Activated CD4-positive, alpha-beta T cell treated with anti-CD3 and anti-CD28 coated beads, Interleukin-10, Interleukin-2, amounts not matched to agents 100 ng/mL and 50 ng/mL, durations not matched to agents 16 hours and 8 hours (primary cell): ENCODE measurements at regions not wholly inside any gene's neighbourhood (a gene's known extent, or its start where the extent isn't known, plus 50 kb on each side); places are given as distances from the start of the nearest gene placed in this dataset.
"Not testable (repeated sequence)": the region's sequence is repeated elsewhere in the genome, so short reads cannot be mapped to it uniquely, and the experiment has no call there.

Experiments
- DNase-seq: peaks from one replicate; pipeline ENCODE4 v3.0.0-alpha.2; 2020

DNA sequence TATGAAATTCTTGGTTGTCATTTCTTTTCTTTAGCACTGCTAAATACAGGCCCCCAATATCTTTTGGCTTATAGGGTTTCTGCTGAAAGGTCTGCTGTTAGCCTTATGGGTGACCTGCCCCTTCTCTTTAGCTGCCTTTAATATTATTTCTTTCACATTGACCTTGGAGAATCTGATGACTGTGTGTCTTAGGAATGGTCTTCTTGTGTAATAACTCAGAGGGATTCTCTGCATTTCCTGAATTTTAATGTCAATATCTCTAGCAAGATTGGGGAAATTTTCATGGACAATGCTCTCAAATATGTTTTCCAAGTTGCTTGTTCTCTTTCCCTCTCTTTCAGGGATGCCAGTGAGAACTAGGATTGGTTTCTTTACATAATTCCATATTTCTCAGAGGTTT lies 292.4 kb downstream of the SLC7A11 start:
- no peak for DNase-seq

DNA sequence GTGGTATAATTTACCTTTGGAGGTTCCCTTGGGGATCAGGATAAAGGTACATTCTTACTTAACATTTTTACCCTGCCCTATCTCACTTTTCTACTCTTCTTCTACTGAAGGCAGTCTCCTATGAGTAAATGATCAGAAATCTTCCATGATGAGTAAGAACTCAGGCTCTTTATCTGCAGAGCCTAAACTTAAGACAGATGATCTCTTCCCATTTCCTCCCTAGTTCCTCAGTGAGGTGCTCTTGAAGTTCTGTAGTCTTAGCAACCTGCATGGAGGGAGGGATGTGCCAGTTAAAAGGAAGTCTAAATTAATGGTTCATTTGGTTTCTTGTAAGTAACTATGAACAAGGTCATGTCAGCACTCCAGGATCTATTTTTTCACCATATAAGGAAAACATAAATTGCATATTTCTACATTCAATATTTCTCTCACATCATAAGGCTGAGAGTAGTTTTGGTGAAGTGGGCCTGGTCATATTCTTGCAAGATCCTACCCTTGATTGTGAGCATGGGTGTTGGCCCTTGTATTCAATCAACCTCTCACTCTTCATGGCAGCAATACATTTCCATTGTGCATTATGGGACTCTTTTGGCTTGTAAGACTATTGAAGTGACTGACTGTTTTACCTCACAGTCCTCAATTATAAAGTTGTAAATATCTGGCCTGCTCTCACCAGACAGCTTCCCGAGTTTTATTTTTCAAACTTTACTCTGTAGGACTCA lies 295.5 kb downstream of the SLC7A11 start:
- DNase-seq = no peak

DNA sequence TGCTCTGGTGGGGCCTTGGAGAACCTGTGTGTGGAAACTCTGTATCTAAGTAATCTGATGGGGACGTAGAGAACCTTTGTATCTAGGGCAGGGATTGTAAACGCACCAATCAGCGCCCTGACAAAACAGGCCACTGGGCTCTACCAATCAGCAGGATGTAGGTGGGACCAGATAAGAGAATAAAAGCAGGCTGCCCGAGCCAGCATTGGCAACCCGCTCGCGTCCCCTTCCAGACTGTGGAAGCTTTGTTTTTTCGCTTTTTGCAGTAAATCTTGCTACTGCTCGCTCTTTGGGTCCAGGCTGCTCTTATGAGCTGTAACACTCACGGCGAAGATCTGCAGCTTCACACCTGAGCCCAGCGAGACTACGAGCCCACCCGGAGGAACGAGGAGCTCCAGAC lies 299.3 kb downstream of the SLC7A11 start:
- DNase-seq = not testable (repeated sequence)

DNA sequence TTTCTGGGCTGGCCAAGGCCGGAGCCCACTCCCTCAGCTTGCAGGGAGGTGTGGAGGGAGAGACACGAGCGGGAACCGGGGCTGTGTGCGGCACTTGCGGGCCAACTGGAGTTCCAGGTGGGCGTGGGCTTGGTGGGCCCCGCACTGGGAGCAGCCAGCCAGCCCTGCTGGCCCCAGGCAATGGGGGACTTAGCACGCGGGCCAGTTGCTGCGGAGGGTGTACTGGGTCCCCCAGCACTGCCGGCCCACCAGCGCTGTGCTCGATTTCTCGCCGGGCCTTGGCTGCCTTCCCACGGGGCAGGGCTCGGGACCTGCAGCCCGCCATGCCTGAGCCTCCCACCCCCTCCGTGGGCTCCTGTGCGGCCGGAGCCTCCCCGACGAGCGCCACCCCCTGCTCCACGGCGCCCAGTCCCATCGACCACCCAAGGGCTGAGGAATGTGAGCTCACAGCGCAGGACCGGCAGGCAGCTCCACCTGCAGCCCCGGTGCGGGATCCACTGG lies 300.1 kb downstream of the SLC7A11 start:
- DNase-seq = not testable (repeated sequence)

DNA sequence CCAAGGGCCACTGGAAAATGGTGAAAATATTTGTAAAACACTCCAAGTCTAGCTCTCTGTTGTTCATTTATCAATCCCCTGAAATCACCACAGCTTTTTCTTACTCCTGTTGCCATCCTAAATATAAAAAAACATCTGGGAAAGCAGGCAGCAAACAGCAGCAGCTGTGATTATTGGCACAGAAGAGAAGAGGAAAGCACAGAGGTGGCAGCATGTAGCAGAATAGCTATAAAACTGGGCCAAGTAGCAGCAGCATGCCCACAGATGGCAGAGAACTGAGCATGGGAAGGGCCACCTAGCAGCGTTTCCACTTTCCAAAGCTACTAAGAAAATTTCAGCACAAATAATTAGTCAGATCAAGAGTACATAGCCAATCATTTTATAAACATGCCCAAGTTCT lies 307.2 kb downstream of the SLC7A11 start:
- no peak for DNase-seq

DNA sequence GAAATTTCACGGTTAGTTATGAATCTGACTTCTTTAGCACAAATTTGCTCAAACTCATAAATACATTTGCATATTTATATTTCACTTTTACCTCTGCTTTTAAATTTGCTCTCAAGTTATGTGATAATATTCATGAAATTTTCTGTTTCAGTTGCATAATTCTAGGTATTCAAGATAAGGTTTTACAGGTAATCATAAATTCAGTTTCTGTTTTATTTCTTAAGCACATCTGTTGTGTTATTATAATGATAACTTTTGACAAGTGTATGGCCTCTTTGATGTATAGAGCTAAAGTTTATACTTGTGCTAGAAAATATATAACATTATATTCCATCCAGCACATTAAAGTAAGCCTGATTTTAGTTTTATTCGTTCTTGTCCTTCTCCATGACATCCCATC lies 308.1 kb downstream of the SLC7A11 start:
- DNase-seq = no peak

DNA sequence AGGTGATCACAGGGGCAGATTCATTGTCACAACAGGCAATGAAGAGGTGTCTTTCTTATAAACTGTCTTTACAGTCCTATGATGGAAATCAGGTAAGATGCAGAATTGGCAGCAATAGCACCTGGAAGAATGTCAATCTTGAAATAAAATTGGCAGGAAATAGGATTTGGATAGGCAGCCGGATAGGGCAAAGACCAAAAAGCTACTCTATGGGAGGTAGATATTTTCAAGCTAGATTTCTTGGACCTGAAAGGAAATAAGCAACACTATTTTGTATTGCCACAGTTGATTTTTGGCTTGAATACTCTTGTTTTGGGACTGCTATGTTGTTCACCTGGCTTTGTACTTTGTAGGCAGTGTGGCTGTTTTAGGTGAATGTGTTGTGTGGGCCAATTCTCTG lies 314.2 kb downstream of the SLC7A11 start:
- DNase-seq = no peak

DNA sequence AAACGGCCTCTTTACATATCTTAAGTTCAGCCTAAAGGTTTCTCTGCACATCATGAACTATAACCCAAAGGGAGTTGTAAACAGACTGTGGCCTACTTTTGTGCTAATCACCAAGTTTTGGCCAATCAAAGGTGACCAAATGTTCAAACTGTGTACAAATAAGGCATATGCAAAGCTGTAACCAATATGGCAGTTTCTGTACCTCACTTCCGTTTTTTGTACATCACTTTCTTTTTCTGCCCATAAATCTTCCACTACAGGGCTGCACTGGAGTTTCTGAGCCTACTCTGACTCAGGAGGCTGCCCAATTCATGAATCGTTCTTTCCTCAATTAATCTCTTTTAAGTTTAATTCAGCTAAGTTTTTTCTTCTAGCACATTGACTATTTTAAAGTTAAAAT lies 318.7 kb downstream of the SLC7A11 start:
- DNase-seq = no peak

DNA sequence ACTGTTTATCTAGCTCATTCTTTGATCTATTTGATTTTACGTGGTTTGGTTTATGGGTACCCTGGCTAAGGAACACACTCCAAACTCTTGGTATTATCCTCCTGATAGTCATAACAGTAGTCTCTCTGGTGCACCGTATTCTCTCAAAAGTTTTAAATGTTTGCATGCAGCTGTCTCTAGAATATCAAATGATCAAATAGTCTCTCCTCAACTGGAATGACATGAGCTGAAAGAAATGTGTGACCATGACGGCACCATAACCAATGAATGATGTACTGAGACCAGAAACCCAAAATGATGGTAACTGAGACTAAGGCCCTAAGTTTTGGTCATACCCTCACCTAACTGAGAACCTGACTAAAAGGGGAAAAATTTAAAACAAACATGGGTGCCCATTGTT lies 319.4 kb downstream of the SLC7A11 start:
- no peak for DNase-seq

DNA sequence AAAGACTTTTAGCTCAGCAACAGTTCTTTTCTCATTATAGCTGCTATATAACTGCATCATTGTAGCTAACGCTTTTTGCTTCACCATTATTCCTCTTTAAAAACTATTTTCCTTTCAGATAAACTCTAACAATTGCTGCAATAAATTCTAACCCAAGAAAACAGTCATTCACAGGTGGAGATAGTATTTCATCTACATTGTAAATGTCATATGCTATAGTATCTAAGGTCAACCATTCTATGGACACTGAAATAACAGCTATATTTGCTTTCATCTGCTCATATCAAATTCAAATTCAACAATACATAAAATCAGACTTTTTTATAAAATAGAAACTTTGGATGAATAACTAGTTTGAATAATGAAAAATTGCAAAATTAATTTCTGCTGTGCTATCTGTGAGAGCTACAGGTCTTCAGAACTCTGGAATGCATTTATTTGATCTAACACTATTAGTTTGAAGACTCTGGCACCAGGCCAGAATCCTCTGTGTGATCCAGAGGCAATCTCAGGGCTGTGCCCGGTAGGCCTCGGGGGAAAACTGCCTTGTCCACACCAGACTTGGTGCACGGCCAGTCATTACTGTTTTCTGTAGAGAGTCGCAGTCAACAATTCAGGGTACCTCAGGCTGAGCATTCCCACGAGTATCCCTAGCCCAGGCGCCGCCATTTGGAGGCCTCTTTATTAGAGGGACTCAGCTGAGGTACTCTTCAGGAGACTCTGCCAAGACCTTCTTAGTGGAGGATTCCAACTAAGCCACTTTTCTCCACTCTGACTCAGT lies 332.4 kb downstream of the SLC7A11 start:
- no peak for DNase-seq

DNA sequence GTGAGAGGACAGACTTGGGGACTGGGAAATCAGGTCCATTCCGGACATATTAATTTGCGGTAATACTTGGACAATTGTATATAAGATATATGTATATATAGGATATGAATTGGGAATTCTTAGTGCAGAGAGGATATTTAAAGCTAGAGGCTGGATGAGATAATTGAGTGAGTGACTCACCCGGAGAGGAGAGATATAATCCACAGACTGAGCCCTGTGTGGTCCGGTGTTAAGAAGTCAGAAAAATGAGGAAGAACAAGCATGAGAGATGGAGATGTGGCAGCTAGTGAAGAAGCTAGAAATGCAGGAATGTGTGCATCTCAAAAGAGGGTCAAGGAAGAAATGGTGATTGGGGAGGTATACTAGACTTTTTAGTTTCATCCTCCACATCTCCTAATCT lies 336.2 kb downstream of the SLC7A11 start:
- DNase-seq = no peak

DNA sequence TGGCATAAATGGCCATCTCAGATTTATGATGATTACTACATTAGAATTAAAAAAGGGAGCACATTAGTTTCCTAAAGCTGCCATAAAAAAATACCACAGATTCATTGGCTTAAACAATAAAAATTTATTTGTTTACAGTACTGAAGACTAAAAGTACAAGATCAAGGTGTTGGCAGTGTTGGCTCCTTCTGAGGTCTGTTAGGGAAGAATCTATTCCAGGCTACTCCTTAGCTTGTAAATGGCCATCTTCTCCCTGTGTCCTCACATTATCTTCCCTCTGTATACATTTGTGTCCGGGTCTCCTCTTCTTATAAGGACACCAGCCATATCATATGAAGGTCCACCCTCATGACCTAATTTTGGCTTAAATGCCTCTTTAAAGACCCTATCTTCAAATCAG lies 341.0 kb downstream of the SLC7A11 start:
- no peak for DNase-seq

DNA sequence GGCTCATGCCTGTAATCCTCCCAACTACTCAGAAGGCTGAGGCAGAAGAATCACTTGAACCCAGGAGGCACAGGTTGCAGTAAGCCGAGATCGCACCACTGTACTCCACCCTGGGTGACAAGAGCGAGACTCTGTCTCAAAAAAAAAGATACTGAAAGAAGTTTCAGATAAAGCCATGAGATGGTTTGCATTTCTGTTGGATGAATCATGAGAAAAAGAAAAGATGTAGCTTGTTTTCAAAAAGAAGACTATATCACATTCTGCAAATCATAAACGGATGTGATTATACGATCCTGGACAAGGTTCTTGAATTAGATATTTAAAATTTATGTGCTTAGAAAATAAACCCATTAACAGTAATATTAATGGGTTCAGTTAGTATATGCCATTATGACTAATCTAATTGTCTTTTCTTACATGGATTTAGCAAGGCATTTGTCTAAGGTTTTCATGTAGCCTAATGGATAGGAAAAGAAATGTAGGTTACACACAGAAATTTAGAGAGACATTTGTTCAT lies 345.9 kb downstream of the SLC7A11 start:
- no peak for DNase-seq

DNA sequence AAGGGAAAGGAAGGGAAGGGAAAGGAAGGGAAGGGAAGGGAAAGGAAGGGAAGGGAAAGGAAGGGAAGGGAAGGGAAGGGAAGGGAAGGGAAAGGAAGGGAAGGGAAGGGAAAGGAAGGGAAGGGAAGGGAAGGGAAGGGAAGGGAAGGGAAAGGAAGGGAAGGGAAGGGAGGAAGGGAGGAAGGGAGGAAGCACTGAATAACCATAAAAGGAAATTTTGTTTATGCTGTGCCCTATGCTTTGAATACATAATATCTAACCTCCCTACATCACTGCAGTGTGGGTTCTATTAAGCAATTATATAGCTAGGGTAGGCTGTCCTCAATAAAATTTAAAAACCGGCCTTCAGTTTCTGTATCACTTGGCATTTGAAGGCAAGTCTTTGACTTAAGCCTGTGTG lies 346.6 kb downstream of the SLC7A11 start:
- not testable (repeated sequence) for DNase-seq

DNA sequence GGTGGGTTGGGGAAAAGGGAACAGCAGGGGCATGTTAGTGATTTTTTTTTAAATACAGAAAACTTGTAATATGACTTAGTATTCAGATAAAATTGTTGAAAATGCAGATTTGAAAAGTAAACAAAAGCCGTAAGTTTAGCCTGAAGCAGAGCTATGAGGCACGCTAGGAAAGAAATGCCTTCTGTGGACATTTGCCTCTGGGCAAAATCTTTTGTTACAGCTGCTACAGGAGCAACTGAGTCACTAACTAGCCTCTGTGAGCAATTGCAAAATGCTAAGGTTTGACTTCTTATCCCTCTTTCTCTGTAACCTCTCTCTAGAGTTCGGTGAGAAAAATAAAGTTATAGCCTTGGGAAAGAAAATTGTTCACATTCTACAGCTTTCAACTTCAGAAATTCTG lies 350.0 kb downstream of the SLC7A11 start:
- DNase-seq = no peak

DNA sequence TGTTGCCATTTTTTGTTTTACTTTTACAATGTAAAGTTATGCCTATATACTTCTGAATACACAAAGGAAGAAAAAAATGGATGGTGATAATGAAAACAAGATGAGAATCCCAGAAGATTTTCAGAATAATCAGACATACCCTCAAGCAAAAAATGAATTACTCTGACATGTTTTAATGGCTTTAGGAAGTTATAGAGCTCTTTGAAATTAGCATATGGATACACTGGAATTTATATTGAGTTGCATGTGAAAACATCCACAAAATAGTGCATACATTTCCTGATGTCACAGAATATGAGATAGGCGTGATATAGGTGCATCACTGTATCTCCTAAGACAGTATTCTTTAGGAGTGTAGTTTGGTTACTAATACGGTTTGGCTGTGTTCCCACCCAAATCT lies 351.3 kb downstream of the SLC7A11 start:
- DNase-seq = no peak

DNA sequence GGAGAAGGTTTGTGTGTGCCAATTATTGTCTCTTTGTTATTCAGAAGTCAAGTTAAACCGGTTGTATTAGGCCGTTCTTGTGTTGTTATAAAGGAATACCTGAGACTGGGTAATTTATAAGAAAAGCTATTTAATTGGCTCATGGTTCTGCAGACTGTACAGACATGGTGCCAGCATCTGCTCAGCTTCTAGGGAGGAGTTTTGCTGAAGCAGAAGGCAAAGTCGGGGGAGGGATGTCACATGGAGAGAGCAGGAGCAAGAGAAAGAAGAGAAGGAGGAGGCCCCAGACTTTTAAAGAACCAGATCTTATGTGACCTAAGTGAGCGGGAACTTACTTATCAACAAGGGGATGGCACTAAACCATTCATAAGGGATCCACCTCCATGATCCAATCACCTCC lies 349.3 kb upstream of the PCDH18 start:
- DNase-seq = no peak

DNA sequence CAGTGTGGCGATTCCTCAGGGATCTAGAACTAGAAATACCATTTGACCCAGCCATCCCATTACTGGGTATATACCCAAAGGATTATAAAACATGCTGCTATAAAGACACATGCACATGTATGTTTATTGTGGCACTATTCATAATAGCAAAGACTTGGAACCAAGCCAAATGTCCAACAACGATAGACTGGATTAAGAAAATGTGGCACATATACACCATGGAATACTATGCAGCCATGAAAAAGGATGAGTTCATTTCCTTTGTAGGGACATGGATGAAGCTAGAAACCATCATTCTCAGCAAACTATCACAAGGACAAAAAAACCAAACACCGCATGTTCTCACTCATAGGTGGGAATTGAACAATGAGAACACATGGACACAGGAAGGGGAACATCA lies 335.8 kb upstream of the PCDH18 start:
- DNase-seq = not testable (repeated sequence)

DNA sequence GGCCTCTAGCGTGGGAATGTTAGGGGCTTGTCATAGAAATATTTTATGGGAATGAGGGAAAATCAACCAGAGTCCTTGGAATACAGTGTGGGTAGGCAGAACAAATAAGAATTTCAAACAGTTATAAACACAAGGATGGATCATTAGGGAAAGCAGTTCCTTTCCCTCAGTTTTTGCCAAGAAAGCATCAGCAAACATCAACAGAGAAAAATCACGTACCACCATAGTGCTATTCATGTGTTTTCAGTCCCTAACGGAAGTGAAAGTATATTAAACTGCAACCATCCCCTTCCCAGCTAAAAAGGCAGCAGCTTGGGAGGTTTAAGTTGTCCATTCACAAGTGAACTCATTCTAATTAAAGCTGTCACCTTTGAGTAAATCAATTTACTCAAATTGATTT lies 334.4 kb upstream of the PCDH18 start:
- no peak for DNase-seq

DNA sequence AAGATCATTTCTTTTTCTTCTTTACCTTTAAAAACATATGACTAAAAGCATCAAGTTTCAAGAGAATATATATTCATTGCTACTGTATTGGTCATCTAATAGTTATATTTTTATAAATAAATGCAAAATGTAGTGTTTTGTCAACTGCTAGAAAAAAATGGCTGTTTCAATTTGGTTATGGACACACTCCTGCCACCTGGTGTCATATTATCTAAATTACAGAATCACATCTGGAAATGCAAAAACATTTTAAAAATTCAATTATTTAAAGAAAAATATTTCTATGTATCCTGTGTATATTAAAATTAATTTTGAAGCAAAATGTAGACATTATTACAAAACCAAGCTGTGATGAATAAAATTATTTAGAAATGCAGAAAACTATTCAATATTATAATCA lies 329.4 kb upstream of the PCDH18 start:
- peak; percentile 2 for DNase-seq

DNA sequence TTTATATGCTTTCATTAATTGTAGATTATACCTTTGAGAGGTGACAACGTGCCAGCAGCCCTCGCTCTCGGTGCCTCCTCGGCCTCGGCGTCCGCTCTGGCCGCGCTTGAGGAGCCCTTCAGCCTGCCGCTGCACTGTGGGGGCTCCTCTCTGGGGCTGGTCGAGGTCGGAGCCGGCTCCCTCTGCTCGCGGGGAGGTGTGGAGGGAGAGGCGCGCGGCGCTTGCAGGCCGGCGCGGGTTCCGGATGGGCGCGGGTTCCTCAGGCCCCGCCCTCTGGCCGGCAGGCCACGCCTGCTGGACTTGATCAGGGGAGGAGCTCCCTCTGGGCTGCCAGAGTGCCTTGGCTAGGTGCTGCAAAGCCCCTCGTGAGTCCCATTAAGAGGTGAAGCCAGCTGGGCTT lies 321.1 kb upstream of the PCDH18 start:
- DNase-seq = no peak

DNA sequence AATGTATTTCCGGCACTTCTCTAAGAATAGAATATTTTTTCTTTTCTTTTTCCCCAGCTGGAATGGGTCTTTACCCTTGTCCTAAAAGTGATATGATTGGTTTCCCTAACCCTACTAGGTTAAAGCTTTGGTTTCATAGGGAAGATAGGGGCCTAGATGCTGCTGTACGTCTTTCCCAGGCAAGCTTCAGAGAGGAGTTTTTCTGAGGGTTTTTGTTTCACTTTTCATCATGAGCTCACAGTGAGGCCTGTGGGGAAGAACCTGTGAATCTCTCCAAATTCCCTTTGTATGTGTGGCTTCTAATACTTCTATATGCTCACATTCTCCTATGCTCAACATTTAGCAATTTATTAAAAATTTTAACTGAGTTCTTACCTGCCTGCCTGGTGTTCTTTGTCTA lies 320.0 kb upstream of the PCDH18 start:
- no peak for DNase-seq

DNA sequence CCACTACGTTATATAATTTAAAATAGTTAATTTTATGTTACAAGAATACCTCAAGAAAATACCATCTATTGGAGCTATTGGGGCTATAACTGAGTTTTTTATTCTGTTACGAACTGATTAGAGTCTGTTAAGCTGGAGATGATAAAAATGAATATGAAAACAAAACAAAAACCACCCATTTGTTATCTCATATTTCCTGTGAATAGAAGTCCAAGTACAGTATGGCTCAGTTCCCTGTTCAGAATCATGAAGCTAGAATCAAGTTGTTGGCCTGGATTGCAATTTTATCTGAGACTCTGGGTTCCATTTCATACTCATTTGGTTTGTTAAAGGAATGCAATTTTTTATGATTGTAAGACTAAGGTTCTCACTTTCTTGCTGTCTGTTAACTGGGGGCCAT lies 319.1 kb upstream of the PCDH18 start:
- no peak for DNase-seq

DNA sequence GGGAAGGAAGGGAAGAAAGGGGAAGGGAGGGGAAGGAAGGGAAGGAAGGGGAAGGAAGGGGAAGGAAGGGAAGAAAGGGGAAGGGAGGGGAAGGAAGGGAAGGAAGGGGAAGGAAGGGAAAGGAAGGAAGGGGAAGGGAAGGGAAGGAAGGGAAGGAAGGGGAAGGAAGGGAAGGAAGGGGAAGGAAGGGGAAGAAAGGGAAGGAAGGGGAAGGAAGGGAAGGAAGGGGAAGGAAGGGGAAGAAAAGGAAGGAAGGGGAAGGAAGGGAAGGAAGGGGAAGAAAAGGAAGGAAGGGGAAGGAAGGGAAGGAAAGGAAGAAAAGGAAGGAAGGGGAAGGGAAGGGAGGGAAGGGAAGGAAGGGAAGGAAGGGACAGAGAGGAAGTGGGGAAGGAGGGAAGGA lies 295.7 kb upstream of the PCDH18 start:
- DNase-seq = not testable (repeated sequence)
